HG03521 (cell line): ENCODE measurements at regions not wholly inside any gene's neighbourhood (a gene's known extent, or its start where the extent isn't known, plus 50 kb on each side); places are given as distances from the start of the nearest gene placed in this dataset.
"Not testable (repeated sequence)": the region's sequence is repeated elsewhere in the genome, so short reads cannot be mapped to it uniquely, and the experiment has no call there.

Experiments
- ATAC-seq: cut with Tn5 transposase; IDR thresholded peaks from one replicate; pipeline ENCODE4 v1.9.1; 2021; ENCODE audit warnings: mild to moderate bottlenecking, moderate library complexity; ENCODE audit not compliant: unreplicated experiment

- no peak for ATAC-seq
Measured at GRCh38 chr2:193199322-193199721, 1004.6 kb upstream of the TMEFF2 start.

DNA sequence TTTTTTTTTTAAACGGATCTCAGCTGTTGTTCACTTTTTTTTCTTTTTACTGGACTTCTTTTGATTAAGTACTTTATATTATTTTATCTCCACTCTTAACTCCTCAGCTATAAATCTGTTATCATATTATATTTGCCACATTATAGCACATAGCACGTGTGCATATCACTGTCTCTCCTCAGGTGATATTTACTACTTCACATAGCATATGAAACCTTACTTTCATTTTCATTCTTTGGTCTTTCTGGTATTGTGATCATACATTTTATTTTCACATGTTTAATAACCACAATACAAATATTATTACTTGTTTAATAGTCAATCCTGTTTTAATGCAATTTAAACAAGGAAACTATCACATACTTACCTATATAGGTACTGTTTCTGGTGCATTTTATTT lies 993.1 kb upstream of the TMEFF2 start:
- ATAC-seq, result peak; percentile 50

GRCh38 chr2:193170981-193171380 lies 976.2 kb upstream of the TMEFF2 start:
- not testable (repeated sequence) for ATAC-seq

GRCh38 chr2:193156480-193156879 lies 961.7 kb upstream of the TMEFF2 start:
- no peak for ATAC-seq

DNA sequence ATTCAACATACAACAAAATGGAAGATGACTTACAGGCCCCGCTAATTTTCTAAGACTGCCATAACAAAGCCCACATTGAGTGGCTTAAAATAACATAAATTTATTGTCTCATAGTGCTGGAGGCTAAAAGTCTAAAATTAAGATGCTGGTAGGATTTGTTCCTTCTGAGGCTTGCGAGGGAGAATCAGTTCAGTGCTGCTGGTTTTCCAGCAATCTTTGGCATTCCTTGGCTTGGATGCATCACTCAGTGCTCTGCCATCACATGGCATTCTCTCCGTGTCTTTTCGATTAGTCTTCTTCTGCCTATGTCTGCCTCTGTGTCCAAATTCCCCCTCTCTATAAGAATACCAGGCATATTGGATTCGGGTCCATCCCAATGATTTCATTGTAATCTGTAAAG lies 959.3 kb upstream of the TMEFF2 start:
- ATAC-seq, result no peak

DNA sequence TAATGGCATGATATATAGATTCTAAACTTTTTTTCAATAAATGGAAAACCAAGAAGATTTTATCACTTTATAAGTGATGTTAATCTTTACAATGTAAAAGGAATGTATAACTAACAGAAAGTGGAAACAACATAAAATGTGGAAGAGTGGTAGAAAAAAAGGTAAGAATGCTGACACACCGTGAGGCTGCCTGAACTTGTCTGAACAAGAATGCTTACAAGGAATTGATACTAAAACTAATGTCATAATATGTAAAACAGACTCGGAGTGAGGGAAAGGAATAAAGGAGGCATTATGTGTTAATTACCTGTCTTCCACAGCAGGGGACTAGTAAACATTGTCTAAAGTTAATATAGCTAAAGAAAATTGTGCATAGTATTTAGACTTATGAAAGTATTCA lies 958.8 kb upstream of the TMEFF2 start:
- ATAC-seq, result no peak

DNA sequence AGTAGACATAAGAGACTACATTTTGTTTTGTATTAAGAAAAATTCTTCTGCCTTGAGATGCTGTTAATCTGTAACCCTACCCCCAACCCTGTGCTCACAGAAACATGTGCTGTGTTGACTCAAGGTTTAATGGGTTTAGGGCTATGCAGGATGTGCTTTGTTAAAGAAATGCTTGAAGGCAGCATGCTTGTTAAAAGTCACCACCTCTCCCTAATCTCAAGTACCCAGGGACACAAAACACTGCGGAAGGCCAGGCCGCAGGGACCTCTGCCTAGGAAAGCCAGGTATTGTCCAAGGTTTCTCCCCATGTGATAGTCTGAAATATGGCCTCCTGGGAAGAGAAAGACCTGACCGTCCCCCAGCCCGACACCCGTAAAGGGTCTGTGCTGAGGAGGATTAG lies 947.7 kb upstream of the TMEFF2 start:
- ATAC-seq, result not testable (repeated sequence)

- ATAC-seq, result no peak
Measured at GRCh38 chr2:193141998-193142397, 947.3 kb upstream of the TMEFF2 start.

- not testable (repeated sequence) for ATAC-seq
Measured at GRCh38 chr2:193140895-193141294, 946.2 kb upstream of the TMEFF2 start.

- ATAC-seq, result no peak
Measured at GRCh38 chr2:193124815-193125214, 930.1 kb upstream of the TMEFF2 start.

- no peak for ATAC-seq
Measured at GRCh38 chr2:193114827-193115226, 920.1 kb upstream of the TMEFF2 start.

GRCh38 chr2:193112986-193113385 lies 918.3 kb upstream of the TMEFF2 start:
- no peak for ATAC-seq

GRCh38 chr2:193103064-193103463 lies 908.3 kb upstream of the TMEFF2 start:
- no peak for ATAC-seq

DNA sequence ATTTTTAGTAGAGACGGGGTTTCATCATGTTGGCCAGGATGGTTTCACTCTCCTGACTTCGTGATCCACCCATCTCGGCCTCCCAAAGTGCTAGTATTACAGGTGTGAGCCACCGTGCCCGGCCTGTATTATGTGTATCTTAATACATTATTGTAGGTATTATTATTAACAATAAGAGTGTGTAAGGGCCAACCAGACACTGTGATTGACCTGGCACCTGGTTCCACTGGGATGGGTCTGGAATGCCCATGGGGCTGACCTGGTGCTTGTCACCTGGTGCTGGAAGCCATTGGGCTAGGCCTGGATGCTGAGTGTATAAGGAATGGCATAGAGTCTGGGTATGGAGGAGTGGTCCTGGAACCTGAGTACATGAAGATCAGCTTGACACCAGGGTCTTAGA lies 906.9 kb upstream of the TMEFF2 start:
- no peak for ATAC-seq

DNA sequence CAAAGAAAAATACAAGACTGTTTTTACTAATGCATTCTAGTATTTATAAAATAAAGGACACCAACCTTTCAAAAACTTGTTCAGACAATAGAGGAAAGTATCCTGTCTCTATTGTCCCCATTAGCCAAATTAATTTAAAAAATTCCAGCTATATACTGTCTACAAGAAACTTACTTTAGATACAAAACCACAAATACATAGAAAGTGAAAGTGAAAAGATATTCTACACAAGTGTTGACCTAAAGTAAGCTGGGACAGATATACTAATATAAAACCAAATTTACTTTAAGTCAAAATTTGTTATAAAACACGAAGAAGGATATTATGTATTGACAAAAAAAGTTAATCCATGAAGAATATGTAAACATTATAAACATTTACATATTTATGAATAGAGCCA lies 893.3 kb upstream of the TMEFF2 start:
- ATAC-seq, result no peak

DNA sequence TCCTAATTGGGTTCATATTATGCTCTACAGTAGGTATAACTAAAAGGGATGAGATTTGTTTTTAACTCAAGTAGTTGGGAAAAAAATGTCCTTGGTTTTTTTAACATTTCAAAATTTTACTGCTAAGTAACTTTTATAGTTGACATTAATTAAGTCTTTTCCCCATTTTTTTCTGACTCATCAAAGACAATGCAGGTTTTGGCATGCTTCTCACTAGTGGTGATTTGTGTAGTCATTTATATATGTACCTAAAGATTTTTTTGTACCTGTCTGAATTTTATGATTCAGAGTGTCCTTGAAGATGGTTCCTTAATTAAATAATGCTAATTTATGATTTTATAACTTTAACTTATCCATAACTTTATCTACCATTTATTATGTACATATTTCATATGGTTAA lies 882.3 kb upstream of the TMEFF2 start:
- ATAC-seq, result no peak

DNA sequence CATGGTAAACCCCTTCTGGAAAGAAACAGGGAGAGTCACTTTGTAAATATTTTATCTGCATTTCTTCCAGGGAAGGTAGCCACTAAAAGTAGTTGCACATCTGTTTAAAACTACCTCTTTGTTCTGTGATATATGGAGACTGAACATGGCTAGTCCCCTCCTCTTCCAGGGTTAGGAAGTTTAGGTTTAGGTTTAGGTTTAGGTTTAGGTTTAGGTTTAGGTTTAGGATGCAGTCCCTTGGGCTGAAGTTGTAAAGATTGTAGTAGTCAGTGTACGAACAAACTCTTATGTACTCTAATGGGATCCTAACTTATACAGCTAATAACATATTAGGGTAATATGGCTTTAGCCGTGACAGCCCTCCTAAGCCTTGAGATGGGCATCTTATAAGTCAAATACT lies 880.2 kb upstream of the TMEFF2 start:
- ATAC-seq, result no peak

- no peak for ATAC-seq
Measured at GRCh38 chr2:193072647-193073046, 877.9 kb upstream of the TMEFF2 start.

DNA sequence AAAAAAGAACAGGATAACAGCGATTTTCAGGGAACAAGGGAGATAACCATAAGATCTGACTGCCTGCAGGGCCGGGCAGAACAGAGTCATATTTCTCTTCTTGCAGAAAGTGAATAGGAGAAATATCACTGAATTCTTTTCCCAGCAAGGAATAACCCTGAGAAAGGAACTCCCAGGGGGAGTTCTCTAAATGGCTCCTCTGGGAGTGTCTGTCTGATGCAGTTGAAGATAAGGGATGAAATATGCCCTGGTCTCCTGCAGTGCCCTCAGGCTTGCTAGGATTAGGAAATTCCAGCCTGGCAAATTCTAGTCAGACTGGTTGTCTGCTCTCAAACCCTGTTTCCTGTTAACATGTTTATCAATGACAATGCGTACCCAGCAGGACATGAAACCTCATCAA lies 830.8 kb upstream of the TMEFF2 start:
- ATAC-seq, result not testable (repeated sequence)

- ATAC-seq, result no peak
Measured at GRCh38 chr2:193024791-193025190, 830.1 kb upstream of the TMEFF2 start.

- ATAC-seq, result no peak
Measured at GRCh38 chr2:193011870-193012269, 817.1 kb upstream of the TMEFF2 start.

DNA sequence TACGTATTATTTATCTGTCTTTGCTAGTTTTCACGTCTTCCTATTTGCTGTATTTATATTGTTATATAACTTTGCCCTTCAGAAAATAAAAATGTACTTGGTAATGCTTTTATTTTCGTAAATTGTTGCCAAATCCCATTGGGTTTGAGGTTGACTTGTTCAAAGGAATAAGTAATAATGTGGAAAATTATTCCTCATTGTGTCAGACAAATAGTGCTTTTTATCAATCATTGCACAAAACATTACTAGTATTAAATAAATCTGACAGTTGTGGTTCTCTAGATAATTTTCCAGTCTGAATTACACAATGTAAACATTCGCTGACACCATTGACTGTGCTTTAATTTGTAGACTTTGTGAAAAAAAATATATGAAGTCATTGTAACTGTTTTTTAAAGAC lies 798.3 kb upstream of the TMEFF2 start:
- ATAC-seq, result no peak

DNA sequence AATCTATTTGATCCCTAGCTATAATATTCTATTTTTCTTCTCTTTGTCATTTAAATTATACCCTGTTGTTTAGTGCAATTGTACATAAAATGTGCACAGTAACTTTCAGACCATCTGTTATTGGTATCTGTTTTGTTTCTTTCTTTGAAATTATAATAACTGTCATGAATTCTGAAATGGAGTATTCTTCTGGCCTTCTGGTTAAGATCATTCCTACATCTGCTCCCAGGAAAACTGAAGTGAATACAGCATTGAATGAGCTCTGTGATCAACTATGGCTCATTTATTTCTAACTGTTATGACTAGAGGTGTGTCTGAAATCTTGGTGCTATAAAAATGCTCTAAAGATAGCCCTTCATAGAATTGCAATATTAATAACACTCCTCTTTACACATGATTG lies 788.4 kb upstream of the TMEFF2 start:
- no peak for ATAC-seq

DNA sequence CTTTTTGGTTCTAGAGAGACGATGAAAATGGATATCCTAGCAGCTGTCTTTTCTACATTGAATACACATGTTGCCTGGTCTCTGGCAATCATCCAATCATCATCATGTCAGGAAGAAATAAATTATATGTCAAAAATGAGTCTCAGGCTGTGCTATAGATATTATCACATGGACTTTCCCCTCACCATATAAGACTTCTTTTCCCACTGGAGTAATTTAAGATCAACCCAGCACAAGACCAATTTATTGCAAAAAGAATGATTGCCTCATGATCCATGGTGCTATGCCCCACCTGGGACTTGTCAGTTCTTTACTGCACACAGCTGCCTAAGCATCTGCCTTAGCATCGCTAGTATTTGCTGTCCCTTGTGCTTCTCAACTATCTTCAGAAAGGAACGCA lies 783.7 kb upstream of the TMEFF2 start:
- no peak for ATAC-seq
